Keratinocyte (primary cell): ENCODE measurements at regions not wholly inside any gene's neighbourhood (a gene's known extent, or its start where the extent isn't known, plus 50 kb on each side); places are given as distances from the start of the nearest gene placed in this dataset.

ENCODE experiments used
- EZH2 ChIP-seq: IDR thresholded peaks from one replicate; pipeline ENCODE4 v1.6.1; 2012; ENCODE audit warnings: inconsistent platforms, mild to moderate bottlenecking, low read length, moderate library complexity
- TF ChIP-seq, protein P1 (sequence below), 3 experiments: IDR thresholded peaks in 1 of 3; conservative IDR thresholded peaks in 1 of 3; optimal IDR thresholded peaks in 1 of 3; 2 replicates in 2 of 3; 3 replicates in 1 of 3; pipeline versions ENCODE3 to v1.5.1; 2011; ENCODE audit warnings: low read length in 3 of 3, mild to moderate bottlenecking in 3 of 3, moderate library complexity in 2 of 3, control low read depth in 1 of 3, inconsistent platforms in 1 of 3; ENCODE audit not compliant: insufficient read depth in 2 of 3; ENCODE audit errors: extremely low read depth in 1 of 3

GRCh38 chr6:98627129-98627775 lies 207.1 kb upstream of the POU3F2 start:
- TF ChIP-seq, protein P1, sequence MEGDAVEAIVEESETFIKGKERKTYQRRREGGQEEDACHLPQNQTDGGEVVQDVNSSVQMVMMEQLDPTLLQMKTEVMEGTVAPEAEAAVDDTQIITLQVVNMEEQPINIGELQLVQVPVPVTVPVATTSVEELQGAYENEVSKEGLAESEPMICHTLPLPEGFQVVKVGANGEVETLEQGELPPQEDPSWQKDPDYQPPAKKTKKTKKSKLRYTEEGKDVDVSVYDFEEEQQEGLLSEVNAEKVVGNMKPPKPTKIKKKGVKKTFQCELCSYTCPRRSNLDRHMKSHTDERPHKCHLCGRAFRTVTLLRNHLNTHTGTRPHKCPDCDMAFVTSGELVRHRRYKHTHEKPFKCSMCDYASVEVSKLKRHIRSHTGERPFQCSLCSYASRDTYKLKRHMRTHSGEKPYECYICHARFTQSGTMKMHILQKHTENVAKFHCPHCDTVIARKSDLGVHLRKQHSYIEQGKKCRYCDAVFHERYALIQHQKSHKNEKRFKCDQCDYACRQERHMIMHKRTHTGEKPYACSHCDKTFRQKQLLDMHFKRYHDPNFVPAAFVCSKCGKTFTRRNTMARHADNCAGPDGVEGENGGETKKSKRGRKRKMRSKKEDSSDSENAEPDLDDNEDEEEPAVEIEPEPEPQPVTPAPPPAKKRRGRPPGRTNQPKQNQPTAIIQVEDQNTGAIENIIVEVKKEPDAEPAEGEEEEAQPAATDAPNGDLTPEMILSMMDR (optimal IDR thresholded peaks at IDR 0.05 in 1 of 3, IDR thresholded peaks at IDR 0.05 in 1 of 3, conservative IDR thresholded peaks at IDR 0.05 in 1 of 3; ENCODE audit: extremely low read depth in 1 of 3, insufficient read depth in 2 of 3, low read length in 3 of 3): no peak
- no peak for TF ChIP-seq EZH2
